ENCODE measurements at regions not wholly inside any gene's neighbourhood (a gene's known extent, or its start where the extent isn't known, plus 50 kb on each side); places are given as distances from the start of the nearest gene placed in this dataset.

DNA sequence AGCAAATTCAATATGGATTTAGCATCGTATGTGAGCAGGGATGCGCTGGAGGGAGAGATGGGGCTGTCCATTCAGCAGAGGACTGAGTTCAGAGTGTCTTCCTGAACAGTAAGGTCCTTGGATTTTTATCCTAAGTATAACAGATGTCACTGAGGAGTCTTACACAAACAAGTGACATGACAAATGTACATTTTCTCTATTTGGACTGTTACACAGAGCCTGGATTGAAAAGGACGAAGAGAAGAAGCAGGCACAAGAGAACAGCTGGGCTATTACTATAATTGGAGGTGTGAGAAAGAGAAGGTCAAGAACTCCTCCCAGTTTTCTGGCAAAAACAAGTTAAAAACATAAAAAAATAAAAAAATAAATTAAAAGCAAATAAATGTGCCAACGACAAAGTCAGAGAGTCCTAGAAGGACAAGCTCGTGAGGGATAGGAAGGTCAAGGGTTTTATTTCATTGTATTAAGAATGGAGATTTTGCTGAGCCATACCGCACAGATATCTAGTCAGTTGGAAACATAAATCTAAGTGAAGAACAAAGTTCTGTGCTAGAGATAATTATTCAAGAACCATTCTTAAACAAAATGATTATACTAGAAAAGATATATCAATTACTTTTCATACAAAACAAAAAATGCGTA, 1186.3 kb downstream of the EFNB2 start:
- POLR2A ChIA-PET = no interaction called here
- no peak for DNase-seq (ENCODE audit: low read depth)

DNA sequence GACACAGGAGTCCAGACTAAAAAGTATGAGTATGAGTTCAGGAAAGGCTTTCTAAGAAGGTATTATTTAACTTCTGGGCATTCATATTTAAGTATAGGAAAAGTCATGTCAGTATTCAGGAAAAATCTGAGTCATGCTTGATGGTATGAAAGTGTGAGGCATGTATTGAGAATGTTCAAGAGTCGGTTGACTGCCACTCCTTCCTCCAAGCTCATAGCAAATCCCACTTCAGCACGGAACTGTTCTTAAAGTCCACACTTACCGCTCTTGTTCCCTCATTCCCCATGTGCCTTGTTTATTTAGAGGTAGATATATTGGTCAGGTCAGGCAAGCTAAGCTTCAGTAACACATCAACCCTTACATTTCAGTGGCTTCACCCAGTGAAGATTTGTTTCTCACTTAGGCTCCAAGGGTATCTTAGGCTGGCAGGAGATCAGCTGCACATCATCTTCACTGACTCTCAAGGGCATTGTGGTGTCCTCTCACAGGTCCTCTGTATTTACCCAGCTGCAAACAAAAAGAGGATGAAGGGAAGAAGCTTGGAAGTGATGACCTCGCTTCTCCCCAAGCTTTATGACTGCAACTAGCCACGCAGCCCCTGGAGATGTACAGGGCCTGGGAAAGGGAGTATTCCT, 1189.2 kb downstream of the EFNB2 start:
- CTCF ChIA-PET = interaction anchor here (0.8 to 1.5 kb wide), 2 partner anchors 11 to 64 kb away, joined by 3 to 4 read pairs; no protein-coding TSS in a partner anchor
- POLR2A ChIA-PET = no interaction called here

More for the DNA sequence above, 1186.3 kb downstream of the EFNB2 start:
- H3K4me3 ChIP-seq (ENCODE audit: low read depth, low read length) = no peak overlapping the region
- CTCF ChIA-PET = no interaction called here
- no peaks in the 10 kb centered on the region for H3K27me3 ChIP-seq (ENCODE audit: control insufficient read depth, insufficient read depth, low read length)
- H3K36me3 ChIP-seq (ENCODE audit: control insufficient read depth, insufficient read depth, low read length) = no peaks in the 10 kb centered on the region
- TF ChIP-seq, protein P1, sequence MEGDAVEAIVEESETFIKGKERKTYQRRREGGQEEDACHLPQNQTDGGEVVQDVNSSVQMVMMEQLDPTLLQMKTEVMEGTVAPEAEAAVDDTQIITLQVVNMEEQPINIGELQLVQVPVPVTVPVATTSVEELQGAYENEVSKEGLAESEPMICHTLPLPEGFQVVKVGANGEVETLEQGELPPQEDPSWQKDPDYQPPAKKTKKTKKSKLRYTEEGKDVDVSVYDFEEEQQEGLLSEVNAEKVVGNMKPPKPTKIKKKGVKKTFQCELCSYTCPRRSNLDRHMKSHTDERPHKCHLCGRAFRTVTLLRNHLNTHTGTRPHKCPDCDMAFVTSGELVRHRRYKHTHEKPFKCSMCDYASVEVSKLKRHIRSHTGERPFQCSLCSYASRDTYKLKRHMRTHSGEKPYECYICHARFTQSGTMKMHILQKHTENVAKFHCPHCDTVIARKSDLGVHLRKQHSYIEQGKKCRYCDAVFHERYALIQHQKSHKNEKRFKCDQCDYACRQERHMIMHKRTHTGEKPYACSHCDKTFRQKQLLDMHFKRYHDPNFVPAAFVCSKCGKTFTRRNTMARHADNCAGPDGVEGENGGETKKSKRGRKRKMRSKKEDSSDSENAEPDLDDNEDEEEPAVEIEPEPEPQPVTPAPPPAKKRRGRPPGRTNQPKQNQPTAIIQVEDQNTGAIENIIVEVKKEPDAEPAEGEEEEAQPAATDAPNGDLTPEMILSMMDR (IDR thresholded peaks at IDR 0.05; ENCODE audit: insufficient read depth, low read depth, low read length) = no peak

DNA sequence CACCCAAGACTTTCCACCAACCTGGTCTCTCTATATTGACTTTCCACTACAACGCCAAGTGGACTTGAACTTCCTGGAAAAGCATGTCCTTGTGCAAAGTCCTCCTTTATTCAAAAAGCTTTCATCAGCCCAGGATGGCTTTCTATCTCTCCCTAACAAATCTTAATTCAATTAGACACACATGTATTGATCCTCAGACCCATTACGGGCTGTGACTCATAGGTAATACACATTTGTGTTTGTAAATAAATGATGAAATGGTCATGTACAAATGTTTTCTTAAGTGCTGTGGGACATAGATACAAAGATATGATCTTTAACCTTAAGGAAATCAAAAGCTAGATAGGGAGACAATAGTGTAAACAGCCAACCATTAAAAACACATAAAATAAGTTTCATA, 1189.7 kb downstream of the EFNB2 start:
- no peak for DNase-seq (ENCODE audit: low read depth)
- Histone ChIP-seq H3K36me3 (ENCODE audit: control insufficient read depth, insufficient read depth, low read length) (no peaks in the 10 kb centered on the region), H3K4me3 (ENCODE audit: low read depth, low read length) (no peak overlapping the region), H3K27me3 (ENCODE audit: control insufficient read depth, insufficient read depth, low read length) (no peaks in the 10 kb centered on the region)
- TF ChIP-seq, protein P1 (IDR thresholded peaks at IDR 0.05; ENCODE audit: insufficient read depth, low read depth, low read length) = no peak
- ChIA-PET POLR2A (no interaction called here), CTCF (interaction anchor here (1.5 kb wide), 1 partner anchor 11 kb away, joined by 4 read pairs; no protein-coding TSS in a partner anchor)

More for the DNA sequence above, 1189.2 kb downstream of the EFNB2 start:
- TF ChIP-seq, protein P1 (IDR thresholded peaks at IDR 0.05; ENCODE audit: insufficient read depth, low read depth, low read length) = no peak
- H3K36me3 ChIP-seq (ENCODE audit: control insufficient read depth, insufficient read depth, low read length) = no peaks in the 10 kb centered on the region
- no peaks in the 10 kb centered on the region for H3K27me3 ChIP-seq (ENCODE audit: control insufficient read depth, insufficient read depth, low read length)
- DNase-seq (ENCODE audit: low read depth) = no peak
- no peak overlapping the region for H3K4me3 ChIP-seq (ENCODE audit: low read depth, low read length)

DNA sequence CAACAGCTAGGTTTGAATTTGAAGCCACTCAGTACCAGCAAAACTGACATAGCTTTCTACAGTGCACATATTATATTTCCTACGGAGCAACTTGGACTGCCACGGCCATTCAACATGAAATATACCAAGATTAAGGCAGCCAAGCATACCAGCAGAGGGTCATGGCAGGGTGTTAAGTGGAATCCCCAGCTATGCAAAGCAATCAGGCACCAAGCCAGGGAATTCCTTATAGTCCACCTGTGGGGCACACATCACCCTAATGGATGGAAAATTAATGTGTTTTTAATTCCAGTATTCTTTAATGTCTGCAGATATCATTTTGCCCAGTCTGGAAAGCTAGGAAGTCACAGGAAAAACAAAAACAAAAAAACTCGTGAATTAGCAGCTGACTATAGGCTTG, 1190.3 kb downstream of the EFNB2 start:
- no peaks in the 10 kb centered on the region for H3K36me3 ChIP-seq (ENCODE audit: control insufficient read depth, insufficient read depth, low read length)
- POLR2A ChIA-PET = no interaction called here
- CTCF ChIA-PET = interaction anchor here (1.0 to 1.5 kb wide), 2 partner anchors 10 to 143 kb away, joined by 3 to 4 read pairs; no protein-coding TSS in a partner anchor
- no peak overlapping the region for H3K4me3 ChIP-seq (ENCODE audit: low read depth, low read length)
- no peak for DNase-seq (ENCODE audit: low read depth)
- no peaks in the 10 kb centered on the region for H3K27me3 ChIP-seq (ENCODE audit: control insufficient read depth, insufficient read depth, low read length)
- TF ChIP-seq, protein P1 (IDR thresholded peaks at IDR 0.05; ENCODE audit: insufficient read depth, low read depth, low read length) = no peak

DNA sequence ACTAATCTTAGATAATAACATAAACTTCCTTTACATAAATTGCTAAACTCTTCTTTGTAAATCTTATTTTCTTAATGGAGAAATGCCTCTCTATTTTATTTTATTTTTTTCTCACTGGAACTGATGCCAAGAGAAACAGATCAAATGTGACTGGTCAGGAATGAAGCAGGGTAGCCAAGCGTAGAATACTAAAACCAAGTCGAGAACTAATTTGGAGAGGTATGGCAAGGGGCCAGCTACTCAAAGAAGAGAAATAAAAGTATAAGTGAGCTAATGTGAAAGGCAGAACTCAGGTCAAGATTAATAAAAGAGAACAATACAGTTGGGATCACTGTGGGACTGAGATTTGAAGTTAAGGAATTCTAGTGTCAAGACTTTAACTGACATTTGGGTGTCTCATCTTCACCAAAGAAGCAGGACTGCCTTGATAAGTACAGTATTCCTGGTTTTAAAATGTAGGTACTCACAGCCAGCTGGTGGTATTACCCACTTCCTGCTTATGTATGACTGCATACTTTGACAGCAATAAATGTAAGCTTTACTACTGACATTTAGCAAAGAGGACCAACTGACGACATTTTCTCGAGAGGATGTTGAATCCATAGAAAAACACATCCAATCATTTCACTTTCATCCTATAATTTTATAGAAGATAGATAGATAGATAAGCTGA, 1192.2 kb downstream of the EFNB2 start:
- POLR2A ChIA-PET = no interaction called here

More for the DNA sequence above, 1192.2 kb downstream of the EFNB2 start:
- Histone ChIP-seq H3K4me3 (ENCODE audit: low read depth, low read length) (no peak overlapping the region), H3K27me3 (ENCODE audit: control insufficient read depth, insufficient read depth, low read length) (no peaks in the 10 kb centered on the region), H3K36me3 (ENCODE audit: control insufficient read depth, insufficient read depth, low read length) (no peaks in the 10 kb centered on the region)
- DNase-seq (ENCODE audit: low read depth) = no peak
- CTCF ChIA-PET = no interaction called here
- TF ChIP-seq, protein P1 (IDR thresholded peaks at IDR 0.05; ENCODE audit: insufficient read depth, low read depth, low read length) = no peak

Measured in BJ (cell line).